ENCODE measurements at regions not wholly inside any gene's neighbourhood (a gene's known extent, or its start where the extent isn't known, plus 50 kb on each side); places are given as distances from the start of the nearest gene placed in this dataset.

DNA sequence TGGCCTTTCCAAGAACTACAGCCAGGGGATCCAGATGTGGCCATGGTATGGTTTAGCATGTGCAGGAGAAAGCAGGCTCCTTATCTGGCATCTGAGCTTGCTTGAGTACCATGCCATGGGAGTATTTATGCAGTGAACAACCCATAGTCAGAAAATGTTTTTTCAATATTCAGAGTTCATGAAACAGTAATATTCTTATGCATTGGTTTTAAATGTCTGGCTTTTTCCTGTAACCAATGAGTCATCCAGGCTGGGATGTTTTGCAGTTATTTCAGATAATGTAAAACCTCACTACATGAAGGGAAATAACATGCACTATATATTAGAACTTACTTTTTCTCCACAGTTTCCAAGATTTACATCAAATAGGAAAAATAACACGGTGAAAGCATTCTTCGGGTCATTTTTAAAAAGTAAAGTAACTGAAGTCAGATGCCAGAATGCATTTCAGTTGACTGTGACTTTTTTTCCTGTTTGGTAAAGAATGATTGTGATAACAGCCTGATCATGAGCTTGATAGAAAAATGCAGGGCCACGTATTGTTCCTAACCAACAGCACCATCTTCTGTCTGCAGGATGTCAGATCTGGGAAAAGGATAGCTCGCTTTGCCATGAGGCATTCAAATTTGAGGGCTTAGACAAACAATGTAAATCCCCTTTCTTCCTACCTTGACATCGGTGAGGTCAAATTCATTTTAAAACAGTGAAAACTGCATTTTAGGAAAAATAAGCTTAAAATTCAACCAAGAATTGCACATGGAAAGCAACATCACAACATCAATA is 152.8 kb downstream of the DSC3 start:
- Histone ChIP-seq H2AFZ (ENCODE audit: control insufficient read depth, low read length) (no peak overlapping the region), H3K9me3 (ENCODE audit: control insufficient read depth, low read depth, low read length) (no peaks in the 10 kb centered on the region), H3K4me2 (ENCODE audit: control insufficient read depth, extremely low read depth, insufficient read depth, low read depth, low read length) (no peak overlapping the region), H3K4me1 (ENCODE audit: control insufficient read depth, extremely low read depth, insufficient read depth, low read length) (no peaks in the 10 kb centered on the region), H3K9me1 (ENCODE audit: control insufficient read depth, extremely low read depth, insufficient read depth, low read length) (no peaks in the 10 kb centered on the region), H3K27me3 (ENCODE audit: control insufficient read depth, extremely low read depth, insufficient read depth, low read length) (no peaks in the 10 kb centered on the region), H3K4me3 (ENCODE audit: control insufficient read depth in 2 of 3, extremely low read depth in 1 of 3, insufficient read depth in 2 of 3, low read depth in 1 of 3, low read length in 3 of 3) (no peak overlapping the region), H3K79me2 (ENCODE audit: control insufficient read depth, insufficient read depth, low read length) (no peaks in the 10 kb centered on the region), H3K27ac (ENCODE audit: control insufficient read depth, insufficient read depth, low read length) (no peak overlapping the region), H4K20me1 (ENCODE audit: control insufficient read depth, extremely low read depth, insufficient read depth, low read length) (no peaks in the 10 kb centered on the region), H3K36me3 (ENCODE audit: control insufficient read depth in 2 of 2, extremely low read depth in 1 of 2, insufficient read depth in 2 of 2, low read length in 2 of 2) (no peaks in the 10 kb centered on the region), H3K9ac (ENCODE audit: control insufficient read depth, extremely low read depth, insufficient read depth, low read length) (no peak overlapping the region)
- dilution Hi-C loops (cut with MboI; ENCODE audit: extremely low pct_ligation_motif_present, low sequenced_read_pairs), result no loop called here
- FAIRE-seq (peak; percentile 39), DNase-seq (ENCODE audit: low read depth, low spot score) (no peak)
- TF ChIP-seq, protein P1, sequence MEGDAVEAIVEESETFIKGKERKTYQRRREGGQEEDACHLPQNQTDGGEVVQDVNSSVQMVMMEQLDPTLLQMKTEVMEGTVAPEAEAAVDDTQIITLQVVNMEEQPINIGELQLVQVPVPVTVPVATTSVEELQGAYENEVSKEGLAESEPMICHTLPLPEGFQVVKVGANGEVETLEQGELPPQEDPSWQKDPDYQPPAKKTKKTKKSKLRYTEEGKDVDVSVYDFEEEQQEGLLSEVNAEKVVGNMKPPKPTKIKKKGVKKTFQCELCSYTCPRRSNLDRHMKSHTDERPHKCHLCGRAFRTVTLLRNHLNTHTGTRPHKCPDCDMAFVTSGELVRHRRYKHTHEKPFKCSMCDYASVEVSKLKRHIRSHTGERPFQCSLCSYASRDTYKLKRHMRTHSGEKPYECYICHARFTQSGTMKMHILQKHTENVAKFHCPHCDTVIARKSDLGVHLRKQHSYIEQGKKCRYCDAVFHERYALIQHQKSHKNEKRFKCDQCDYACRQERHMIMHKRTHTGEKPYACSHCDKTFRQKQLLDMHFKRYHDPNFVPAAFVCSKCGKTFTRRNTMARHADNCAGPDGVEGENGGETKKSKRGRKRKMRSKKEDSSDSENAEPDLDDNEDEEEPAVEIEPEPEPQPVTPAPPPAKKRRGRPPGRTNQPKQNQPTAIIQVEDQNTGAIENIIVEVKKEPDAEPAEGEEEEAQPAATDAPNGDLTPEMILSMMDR (optimal IDR thresholded peaks at IDR 0.05 in 1 of 3, IDR thresholded peaks at IDR 0.05 in 1 of 3, conservative IDR thresholded peaks at IDR 0.05 in 1 of 3; ENCODE audit: extremely low read depth in 1 of 3, insufficient read depth in 2 of 3, low read length in 3 of 3), result peak; percentile 40 to 65 (median 47)
- no peak for TF ChIP-seq EZH2 (IDR thresholded peaks at IDR 0.05; ENCODE audit: low read length)

DNA sequence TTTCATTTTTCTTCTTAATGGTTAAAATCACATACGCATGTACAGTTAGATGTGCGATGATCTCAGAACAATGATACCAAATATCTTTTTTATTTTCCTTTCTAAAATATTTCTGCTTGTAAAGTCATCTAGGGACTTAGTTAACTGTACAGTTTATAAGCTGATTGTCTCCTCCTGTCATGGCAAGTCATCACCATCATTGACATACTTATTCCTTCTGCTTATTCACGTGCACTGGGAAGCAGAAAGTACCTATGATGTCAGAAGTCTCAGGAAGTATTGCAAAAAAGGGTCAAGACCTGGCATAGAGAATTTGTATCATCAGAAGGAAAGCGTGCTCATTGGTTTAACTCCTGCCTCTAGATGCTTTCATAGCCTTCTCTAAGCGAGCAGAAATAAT is 154.2 kb downstream of the DSC3 start:
- H3K4me3 ChIP-seq (ENCODE audit: control insufficient read depth in 2 of 3, extremely low read depth in 1 of 3, insufficient read depth in 2 of 3, low read depth in 1 of 3, low read length in 3 of 3), result no peak overlapping the region
- no peaks in the 10 kb centered on the region for H4K20me1 ChIP-seq (ENCODE audit: control insufficient read depth, extremely low read depth, insufficient read depth, low read length)
- no peaks in the 10 kb centered on the region for H3K27me3 ChIP-seq (ENCODE audit: control insufficient read depth, extremely low read depth, insufficient read depth, low read length)
- no peak overlapping the region for H3K4me2 ChIP-seq (ENCODE audit: control insufficient read depth, extremely low read depth, insufficient read depth, low read depth, low read length)
- dilution Hi-C loops (cut with MboI; ENCODE audit: extremely low pct_ligation_motif_present, low sequenced_read_pairs), result no loop called here
- DNase-seq (ENCODE audit: low read depth, low spot score), result no peak
- TF ChIP-seq EZH2 (IDR thresholded peaks at IDR 0.05; ENCODE audit: low read length), result no peak
- TF ChIP-seq, protein P1 (optimal IDR thresholded peaks at IDR 0.05 in 1 of 3, IDR thresholded peaks at IDR 0.05 in 1 of 3, conservative IDR thresholded peaks at IDR 0.05 in 1 of 3; ENCODE audit: extremely low read depth in 1 of 3, insufficient read depth in 2 of 3, low read length in 3 of 3), result no peak
- H3K36me3 ChIP-seq (ENCODE audit: control insufficient read depth in 2 of 2, extremely low read depth in 1 of 2, insufficient read depth in 2 of 2, low read length in 2 of 2), result no peaks in the 10 kb centered on the region
- H3K79me2 ChIP-seq (ENCODE audit: control insufficient read depth, insufficient read depth, low read length), result no peaks in the 10 kb centered on the region
- H3K9me1 ChIP-seq (ENCODE audit: control insufficient read depth, extremely low read depth, insufficient read depth, low read length), result no peaks in the 10 kb centered on the region
- no peak overlapping the region for H2AFZ ChIP-seq (ENCODE audit: control insufficient read depth, low read length)
- H3K9ac ChIP-seq (ENCODE audit: control insufficient read depth, extremely low read depth, insufficient read depth, low read length), result no peak overlapping the region
- H3K27ac ChIP-seq (ENCODE audit: control insufficient read depth, insufficient read depth, low read length), result no peak overlapping the region
- no peaks in the 10 kb centered on the region for H3K4me1 ChIP-seq (ENCODE audit: control insufficient read depth, extremely low read depth, insufficient read depth, low read length)
- H3K9me3 ChIP-seq (ENCODE audit: control insufficient read depth, low read depth, low read length), result no peaks in the 10 kb centered on the region
- no peak for FAIRE-seq

Measured in keratinocyte (primary cell).